ENCODE measurements at regions not wholly inside any gene's neighbourhood (a gene's known extent, or its start where the extent isn't known, plus 50 kb on each side); places are given as distances from the start of the nearest gene placed in this dataset.

- Mint-ChIP-seq H3K27me3 (ENCODE audit: low read depth) (no peaks in the 10 kb centered on the region), H3K4me3 (no peak overlapping the region), H3K9me3 (peaks cover 4% of the 10 kb centered on the region), H3K4me1 (peaks cover 3% of the 10 kb centered on the region), H3K27ac (ENCODE audit: unreplicated experiment) (no peak overlapping the region), H3K36me3 (ENCODE audit: low read depth) (peaks cover 5% of the 10 kb centered on the region)
- no peak for DNase-seq (ENCODE audit: low read depth, low spot score)
- no peak for TF ChIP-seq CTCF (conservative IDR thresholded peaks at IDR 0.05)
Measured at GRCh38 chr2:196278491-196278911, 107.1 kb upstream of the STK17B start.

GRCh38 chr2:196279541-196279940 lies 108.2 kb upstream of the STK17B start:
- no peak for DNase-seq (ENCODE audit: low read depth, low spot score)
- no peak for TF ChIP-seq CTCF (conservative IDR thresholded peaks at IDR 0.05)
- Mint-ChIP-seq H3K9me3 (peaks cover 4% of the 10 kb centered on the region), H3K27me3 (ENCODE audit: low read depth) (no peaks in the 10 kb centered on the region), H3K4me1 (peaks cover 3% of the 10 kb centered on the region), H3K27ac (ENCODE audit: unreplicated experiment) (no peak overlapping the region), H3K36me3 (ENCODE audit: low read depth) (peaks cover 5% of the 10 kb centered on the region), H3K4me3 (no peak overlapping the region)

GRCh38 chr2:196284144-196284844 lies 112.9 kb upstream of the STK17B start:
- Mint-ChIP-seq H3K36me3 (ENCODE audit: low read depth) (peaks cover 3% of the 10 kb centered on the region), H3K27me3 (ENCODE audit: low read depth) (no peaks in the 10 kb centered on the region), H3K4me3 (no peak overlapping the region), H3K27ac (ENCODE audit: unreplicated experiment) (no peak overlapping the region), H3K9me3 (peaks cover 2% of the 10 kb centered on the region), H3K4me1 (no peaks in the 10 kb centered on the region)
- no peak for DNase-seq (ENCODE audit: low read depth, low spot score)
- no peak for TF ChIP-seq CTCF (conservative IDR thresholded peaks at IDR 0.05)

- Mint-ChIP-seq H3K27ac (ENCODE audit: unreplicated experiment) (no peak overlapping the region), H3K4me1 (no peaks in the 10 kb centered on the region), H3K9me3 (no peaks in the 10 kb centered on the region), H3K36me3 (ENCODE audit: low read depth) (no peaks in the 10 kb centered on the region), H3K4me3 (no peak overlapping the region), H3K27me3 (ENCODE audit: low read depth) (no peaks in the 10 kb centered on the region)
- no peak for TF ChIP-seq CTCF (conservative IDR thresholded peaks at IDR 0.05)
- no peak for DNase-seq (ENCODE audit: low read depth, low spot score)
Measured at GRCh38 chr2:196284866-196285557, 113.6 kb upstream of the STK17B start.

- Mint-ChIP-seq H3K4me1 (no peaks in the 10 kb centered on the region), H3K4me3 (no peak overlapping the region), H3K27ac (ENCODE audit: unreplicated experiment) (no peak overlapping the region), H3K9me3 (no peaks in the 10 kb centered on the region), H3K27me3 (ENCODE audit: low read depth) (no peaks in the 10 kb centered on the region), H3K36me3 (ENCODE audit: low read depth) (no peaks in the 10 kb centered on the region)
- DNase-seq (ENCODE audit: low read depth, low spot score): no peak
- no peak for TF ChIP-seq CTCF (conservative IDR thresholded peaks at IDR 0.05)
Measured at GRCh38 chr2:196286821-196287220, 115.4 kb upstream of the STK17B start.
